T-helper 1 cell treated with Interleukin-12 subunit alpha and Interleukin-12 subunit beta and Interleukin-4 antibody, amounts not matched to agents 30 ng/mL and 1 ng/mL, for 36 hours (primary cell): ENCODE measurements at regions not wholly inside any gene's neighbourhood (a gene's known extent, or its start where the extent isn't known, plus 50 kb on each side); places are given as distances from the start of the nearest gene placed in this dataset.
"Not testable (repeated sequence)": the region's sequence is repeated elsewhere in the genome, so short reads cannot be mapped to it uniquely, and the experiment has no call there.

Experiments
- intact Hi-C: fragments of 100-400 bp; cut with micrococcal nuclease; formaldehyde crosslinking; loops from one replicate; pipeline ENCODE4 v1.15.1; 2024

GRCh38 chr22:48823941-48824340 is 1003.7 kb downstream of the BRD1 start:
- intact Hi-C loops, result no loop called here

- intact Hi-C loops, result no loop called here
Measured at GRCh38 chr22:48822278-48823233, 1005.1 kb downstream of the BRD1 start.

GRCh38 chr22:48821727-48822126 is 1005.9 kb downstream of the BRD1 start:
- intact Hi-C loops, result no loop called here

- intact Hi-C loops, result no loop called here
Measured at GRCh38 chr22:48821346-48821690, 1006.4 kb downstream of the BRD1 start.

GRCh38 chr22:48820481-48821345 is 1007.0 kb downstream of the BRD1 start:
- intact Hi-C loops, result no loop called here

- intact Hi-C loops, result no loop called here
Measured at GRCh38 chr22:48819961-48820360, 1007.7 kb downstream of the BRD1 start.

- intact Hi-C loops, result no loop called here
Measured at GRCh38 chr22:48819232-48819631, 1008.4 kb downstream of the BRD1 start.

GRCh38 chr22:48817491-48817890 is 1010.2 kb downstream of the BRD1 start:
- intact Hi-C loops, result not testable (repeated sequence)

GRCh38 chr22:48811885-48812284 is 1015.8 kb downstream of the BRD1 start:
- intact Hi-C loops, result no loop called here

- intact Hi-C loops, result no loop called here
Measured at GRCh38 chr22:48808038-48808960, 1019.4 kb downstream of the BRD1 start.

- intact Hi-C loops, result no loop called here
Measured at GRCh38 chr22:48807155-48807554, 1020.5 kb downstream of the BRD1 start.

GRCh38 chr22:48806227-48806781 is 1021.4 kb downstream of the BRD1 start:
- intact Hi-C loops, result no loop called here

GRCh38 chr22:48805516-48805915 is 1022.2 kb downstream of the BRD1 start:
- intact Hi-C loops, result no loop called here

GRCh38 chr22:48804811-48805301 is 1022.8 kb downstream of the BRD1 start:
- intact Hi-C loops, result no loop called here

GRCh38 chr22:48803948-48804810 is 1023.5 kb downstream of the BRD1 start:
- intact Hi-C loops, result no loop called here

GRCh38 chr22:48803171-48803947 is 1024.3 kb downstream of the BRD1 start:
- intact Hi-C loops, result no loop called here

GRCh38 chr22:48802576-48802975 is 1025.1 kb downstream of the BRD1 start:
- intact Hi-C loops, result no loop called here

GRCh38 chr22:48800886-48801607 is 1026.6 kb downstream of the BRD1 start:
- intact Hi-C loops, result no loop called here
